Activated naive CD4-positive, alpha-beta T cell treated with anti-CD3 and anti-CD28 coated beads, Interleukin-2, amount 50 U/mL, for 24 hours (primary cell): ENCODE measurements at regions not wholly inside any gene's neighbourhood (a gene's known extent, or its start where the extent isn't known, plus 50 kb on each side); places are given as distances from the start of the nearest gene placed in this dataset.
"Not testable (repeated sequence)": the region's sequence is repeated elsewhere in the genome, so short reads cannot be mapped to it uniquely, and the experiment has no call there.

Source experiments
- H3K27ac Mint-ChIP-seq: one replicate; pipeline ENCODE4 v1.8.0; 2021; ENCODE audit warnings: mild to moderate bottlenecking, mixed read lengths
- H3K27me3 Mint-ChIP-seq: one replicate; pipeline ENCODE4 v1.8.0; 2021; ENCODE audit warnings: mixed read lengths
- H3K36me3 Mint-ChIP-seq: one replicate; pipeline ENCODE4 v1.8.0; 2021; ENCODE audit warnings: mixed read lengths
- H3K4me1 Mint-ChIP-seq: one replicate; pipeline ENCODE4 v1.8.0; 2021; ENCODE audit warnings: mixed read lengths
- H3K4me3 Mint-ChIP-seq: one replicate; pipeline ENCODE4 v1.8.0; 2021; ENCODE audit warnings: mild to moderate bottlenecking, mixed read lengths
- H3K9me3 Mint-ChIP-seq: one replicate; pipeline ENCODE4 v1.8.0; 2021; ENCODE audit warnings: mixed read lengths

DNA sequence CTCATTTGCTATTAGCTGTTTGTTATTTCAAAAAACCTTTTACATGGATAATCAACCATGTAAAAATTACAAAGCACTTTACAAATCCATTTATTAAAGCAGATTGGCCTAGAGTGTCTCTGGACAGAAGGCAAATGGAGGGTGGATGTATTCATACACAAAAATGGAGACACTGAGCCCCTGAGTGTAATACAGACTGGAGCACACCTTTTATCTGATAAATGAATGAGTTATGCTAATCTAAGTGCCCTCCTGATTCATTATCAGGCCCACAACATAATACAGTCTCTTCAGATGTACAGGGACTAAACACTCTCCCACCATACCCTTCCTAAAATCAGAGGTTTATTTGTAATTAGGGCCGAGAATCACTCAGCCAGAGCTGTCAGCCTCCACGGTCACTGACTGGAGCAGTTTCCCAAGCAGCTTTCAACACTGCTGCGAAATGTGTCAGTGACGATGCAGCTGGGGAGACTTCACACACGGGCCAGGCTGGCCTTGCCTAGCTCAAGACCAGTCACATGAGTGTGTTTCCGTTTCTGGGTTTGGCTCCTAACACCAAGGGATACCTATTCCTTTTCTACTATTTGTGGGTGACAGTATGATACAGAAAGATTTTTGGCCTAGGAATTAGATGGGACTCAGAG lies 271.8 kb downstream of the ZIC1 start:
- H3K4me3 Mint-ChIP-seq = no peak overlapping the region
- no peaks in the 10 kb centered on the region for H3K36me3 Mint-ChIP-seq
- H3K4me1 Mint-ChIP-seq = no peaks in the 10 kb centered on the region
- peaks cover 5% of the 10 kb centered on the region for H3K9me3 Mint-ChIP-seq
- H3K27me3 Mint-ChIP-seq = no peaks in the 10 kb centered on the region
- no peak overlapping the region for H3K27ac Mint-ChIP-seq

DNA sequence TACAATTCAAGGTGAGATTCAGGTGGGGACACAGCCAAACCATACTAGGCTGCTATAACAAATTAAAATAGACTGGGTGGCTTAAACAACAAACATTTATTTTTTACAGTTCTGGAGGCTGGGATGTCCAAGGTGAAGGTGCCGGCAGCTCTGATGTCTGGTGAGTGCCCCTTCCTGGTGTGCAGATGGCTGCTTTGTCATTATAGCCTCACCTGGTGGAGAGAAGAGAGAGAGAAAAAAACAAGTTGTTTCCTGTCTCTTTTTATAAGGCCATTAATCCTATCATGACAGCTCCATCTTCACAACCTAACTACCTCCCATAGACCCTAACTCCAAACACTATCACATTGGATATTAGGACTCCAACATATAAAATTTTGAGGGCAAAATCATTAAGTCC lies 279.7 kb downstream of the ZIC1 start:
- no peaks in the 10 kb centered on the region for H3K9me3 Mint-ChIP-seq
- H3K4me1 Mint-ChIP-seq = no peaks in the 10 kb centered on the region
- no peak overlapping the region for H3K4me3 Mint-ChIP-seq
- no peaks in the 10 kb centered on the region for H3K36me3 Mint-ChIP-seq
- H3K27me3 Mint-ChIP-seq = no peaks in the 10 kb centered on the region
- no peak overlapping the region for H3K27ac Mint-ChIP-seq

DNA sequence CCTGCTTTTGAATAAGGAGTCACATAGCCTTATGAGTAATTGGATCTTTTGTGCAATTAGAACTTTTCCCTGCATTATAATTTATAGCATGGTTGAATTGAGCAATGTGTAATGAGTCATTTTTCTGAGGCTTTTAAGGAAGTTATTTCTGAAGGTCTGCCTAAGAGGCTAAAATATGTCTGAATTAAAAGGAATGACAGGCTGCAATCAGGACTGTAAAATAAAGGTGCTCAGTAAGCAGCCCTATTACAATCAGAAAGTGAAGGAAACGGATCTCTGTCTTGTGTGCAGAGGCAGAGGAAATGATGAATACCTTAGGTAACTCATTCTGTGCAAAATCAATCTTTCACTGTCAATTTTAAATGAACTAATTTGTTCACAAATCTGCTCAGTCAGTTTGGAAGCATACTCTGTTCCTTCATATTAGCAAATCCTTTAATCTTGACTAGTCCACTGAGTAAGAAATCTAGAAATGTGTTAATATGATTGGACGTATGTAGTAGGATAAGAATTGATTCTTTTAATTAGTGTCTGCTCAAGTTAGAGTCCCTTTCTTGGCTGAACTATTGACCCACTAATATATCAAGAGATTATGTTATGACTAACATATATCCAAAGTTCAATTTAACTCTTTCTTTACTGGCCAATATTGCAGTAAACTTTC lies 290.1 kb downstream of the ZIC1 start:
- no peak overlapping the region for H3K27ac Mint-ChIP-seq
- H3K4me3 Mint-ChIP-seq = no peak overlapping the region
- no peaks in the 10 kb centered on the region for H3K9me3 Mint-ChIP-seq
- H3K36me3 Mint-ChIP-seq = no peaks in the 10 kb centered on the region
- no peaks in the 10 kb centered on the region for H3K4me1 Mint-ChIP-seq
- H3K27me3 Mint-ChIP-seq = no peaks in the 10 kb centered on the region

DNA sequence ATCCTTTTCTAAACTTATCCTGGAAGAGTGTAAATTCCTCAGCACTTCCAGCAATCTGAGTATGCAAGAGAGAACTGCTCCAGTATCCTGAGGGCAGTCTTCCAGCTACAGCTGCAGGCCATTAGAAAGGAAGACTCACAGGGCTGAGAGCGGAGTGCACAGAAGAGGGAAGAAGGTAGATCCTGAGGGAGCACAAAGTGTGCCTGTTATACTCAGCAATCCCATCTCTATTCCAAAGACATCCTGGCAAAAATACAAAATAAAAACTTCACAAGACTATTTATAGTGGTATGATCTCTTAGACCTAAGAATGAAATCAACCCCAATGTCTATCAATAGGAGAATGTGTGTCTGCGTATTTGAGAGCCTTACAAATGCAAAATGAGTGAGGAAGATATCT lies 292.0 kb downstream of the ZIC1 start:
- H3K27ac Mint-ChIP-seq = no peak overlapping the region
- H3K36me3 Mint-ChIP-seq = no peaks in the 10 kb centered on the region
- no peak overlapping the region for H3K4me3 Mint-ChIP-seq
- H3K27me3 Mint-ChIP-seq = no peaks in the 10 kb centered on the region
- no peaks in the 10 kb centered on the region for H3K4me1 Mint-ChIP-seq
- no peaks in the 10 kb centered on the region for H3K9me3 Mint-ChIP-seq

DNA sequence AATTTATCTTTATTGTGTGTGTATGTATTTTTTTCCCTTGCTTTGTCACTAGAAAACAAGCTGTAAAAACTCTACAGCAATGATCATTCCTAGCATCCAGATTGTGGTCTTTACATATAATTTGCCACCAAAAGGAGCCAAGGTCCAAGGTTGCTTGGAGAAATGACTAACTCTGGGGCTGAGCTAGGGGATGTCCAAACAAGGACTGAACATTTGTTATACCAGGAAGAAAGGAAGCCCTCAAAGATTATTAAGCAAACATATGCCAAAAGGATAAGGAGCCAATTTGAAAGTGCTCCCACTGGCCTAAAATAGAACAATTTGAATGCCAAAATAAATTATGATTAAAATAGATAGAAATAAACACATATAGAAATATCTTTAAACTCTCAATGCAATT lies 293.3 kb downstream of the ZIC1 start:
- no peaks in the 10 kb centered on the region for H3K27me3 Mint-ChIP-seq
- H3K36me3 Mint-ChIP-seq = no peaks in the 10 kb centered on the region
- no peak overlapping the region for H3K4me3 Mint-ChIP-seq
- no peaks in the 10 kb centered on the region for H3K9me3 Mint-ChIP-seq
- no peaks in the 10 kb centered on the region for H3K4me1 Mint-ChIP-seq
- no peak overlapping the region for H3K27ac Mint-ChIP-seq

DNA sequence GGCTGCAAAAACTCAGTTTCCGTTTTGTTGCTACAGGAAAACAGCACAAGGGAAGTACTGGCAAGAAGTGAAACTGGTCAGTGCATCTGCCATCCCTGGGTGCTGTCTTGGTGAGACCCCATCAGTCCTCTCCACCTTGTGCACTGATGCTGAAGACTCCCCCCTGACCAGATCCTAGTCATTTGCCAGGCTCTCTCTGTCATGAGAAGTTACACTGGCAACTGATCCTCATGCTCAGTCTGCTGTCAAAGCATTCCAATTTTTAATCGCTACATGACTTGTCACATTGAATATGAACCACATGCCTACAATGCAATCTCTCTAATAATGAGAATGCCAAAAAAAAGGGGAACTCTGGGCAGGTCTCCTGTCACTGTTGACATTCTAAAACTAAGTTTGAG lies 296.5 kb downstream of the ZIC1 start:
- Mint-ChIP-seq H3K36me3 (no peaks in the 10 kb centered on the region), H3K27ac (no peak overlapping the region), H3K9me3 (peaks cover 8% of the 10 kb centered on the region), H3K4me1 (no peaks in the 10 kb centered on the region), H3K4me3 (no peak overlapping the region), H3K27me3 (no peaks in the 10 kb centered on the region)

DNA sequence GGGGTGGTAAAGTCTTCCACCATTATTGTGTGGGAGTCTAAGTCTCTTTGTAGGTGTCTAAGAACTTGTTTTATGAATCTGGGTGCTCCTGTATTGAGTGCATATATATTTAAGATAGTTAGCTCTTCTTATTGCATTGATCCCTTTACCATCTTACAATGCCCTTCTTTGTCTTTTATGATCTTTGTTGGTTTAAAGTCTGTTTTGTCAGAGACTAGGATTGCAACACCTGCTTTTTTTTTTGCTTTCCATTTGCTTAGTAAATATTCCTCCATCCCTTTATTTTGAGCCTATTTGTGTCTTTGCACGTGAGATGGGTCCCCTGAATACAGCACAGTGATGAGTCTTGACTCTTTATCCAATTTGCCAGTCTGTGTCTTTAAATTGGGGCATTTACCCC lies 301.6 kb downstream of the ZIC1 start:
- H3K9me3 Mint-ChIP-seq, H3K4me1 Mint-ChIP-seq, H3K27ac Mint-ChIP-seq, H3K4me3 Mint-ChIP-seq, H3K36me3 Mint-ChIP-seq, H3K27me3 Mint-ChIP-seq: not testable (repeated sequence)

DNA sequence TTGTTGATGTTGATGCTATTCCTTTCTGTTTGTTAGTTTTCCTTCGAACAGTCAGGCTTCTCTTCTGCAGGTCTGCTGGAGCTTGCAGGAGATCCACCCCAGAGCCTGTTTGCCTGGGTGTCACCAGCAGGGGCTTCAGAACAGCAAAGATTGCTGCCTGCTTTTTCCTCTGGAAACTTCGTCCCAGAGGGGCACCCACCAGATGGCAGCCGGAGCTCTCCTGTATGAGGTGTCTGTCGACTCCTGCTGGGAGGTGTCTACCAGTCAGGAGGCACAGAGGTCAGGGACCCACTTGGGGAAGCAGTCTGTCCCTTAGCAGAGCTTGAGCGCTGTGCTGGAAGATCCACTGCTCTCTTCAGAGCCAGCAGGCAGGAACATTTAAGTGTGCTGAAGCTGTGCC lies 303.2 kb downstream of the ZIC1 start:
- Mint-ChIP-seq H3K36me3 (no peaks in the 10 kb centered on the region), H3K9me3 (peaks cover 8% of the 10 kb centered on the region), H3K27ac (no peak overlapping the region)

DNA sequence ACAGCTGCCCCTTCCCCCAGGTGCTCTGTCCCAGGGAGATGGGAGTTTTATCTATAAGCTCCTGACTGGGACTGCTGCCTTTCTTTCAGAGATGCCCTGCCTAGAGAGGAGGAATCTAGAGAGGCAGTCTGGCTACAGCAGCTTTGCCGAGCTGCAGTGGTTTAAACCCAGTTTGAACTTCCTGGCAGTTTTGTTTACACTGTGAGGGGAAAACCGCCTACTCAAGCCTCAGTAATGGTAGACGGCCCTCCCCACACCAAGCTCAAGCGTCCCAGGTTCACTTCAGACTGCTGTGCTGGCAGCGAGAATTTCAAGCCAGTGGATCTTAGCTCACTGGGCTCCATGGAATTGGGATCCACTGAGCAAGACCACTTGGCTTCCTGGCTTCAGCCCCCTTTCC lies 303.6 kb downstream of the ZIC1 start:
- H3K4me1 Mint-ChIP-seq, H3K27ac Mint-ChIP-seq, H3K36me3 Mint-ChIP-seq, H3K9me3 Mint-ChIP-seq, H3K27me3 Mint-ChIP-seq, H3K4me3 Mint-ChIP-seq: not testable (repeated sequence)

More for the DNA sequence above, 303.2 kb downstream of the ZIC1 start:
- Mint-ChIP-seq H3K27me3 (no peaks in the 10 kb centered on the region), H3K4me1 (no peaks in the 10 kb centered on the region), H3K4me3 (no peak overlapping the region)

DNA sequence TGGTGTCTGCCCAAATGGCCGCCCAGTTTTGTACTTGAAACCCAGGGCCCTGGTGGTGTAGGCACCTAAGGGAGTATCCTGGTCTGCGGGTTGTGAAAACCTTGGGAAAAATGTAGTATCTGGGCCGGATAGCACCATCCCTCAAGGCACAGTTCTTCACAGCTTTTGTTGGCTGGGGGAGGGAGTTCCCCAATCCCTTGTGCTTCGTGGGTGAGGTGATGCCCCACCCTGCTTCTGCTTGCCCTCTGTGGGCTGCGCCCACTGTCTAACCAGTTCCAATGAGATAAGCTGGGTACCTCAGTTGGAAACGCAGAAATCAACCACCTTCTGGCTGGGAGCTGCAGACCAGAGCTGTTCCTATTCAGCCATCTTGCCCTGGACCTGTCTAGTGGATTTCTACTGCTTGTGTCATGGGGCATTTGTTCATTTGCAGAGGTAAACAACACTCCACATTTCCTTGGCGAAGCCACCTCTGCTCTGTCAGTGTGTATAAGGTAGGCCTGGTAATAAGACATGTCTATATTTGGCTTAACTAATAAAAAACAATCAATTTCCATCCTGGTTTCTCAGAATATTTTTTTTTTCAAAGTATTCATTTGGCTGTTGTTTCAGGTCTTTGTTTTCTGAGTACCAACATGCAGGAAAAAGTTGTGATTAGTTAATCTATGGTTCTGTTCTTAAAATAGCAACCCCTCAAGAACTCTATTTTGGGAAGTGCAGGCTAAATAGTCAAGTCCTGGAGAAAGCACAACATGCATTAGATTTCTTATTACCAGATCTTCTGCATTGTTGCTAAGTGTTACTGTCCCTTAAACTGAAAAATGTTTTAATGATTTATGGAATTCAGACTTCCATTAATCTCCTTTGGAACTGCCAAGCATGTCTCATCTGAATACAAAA lies 304.3 kb downstream of the ZIC1 start:
- Mint-ChIP-seq H3K9me3 (peaks cover 14% of the 10 kb centered on the region), H3K36me3 (no peaks in the 10 kb centered on the region), H3K27ac (no peak overlapping the region), H3K4me3 (no peak overlapping the region), H3K4me1 (no peaks in the 10 kb centered on the region), H3K27me3 (no peaks in the 10 kb centered on the region)

DNA sequence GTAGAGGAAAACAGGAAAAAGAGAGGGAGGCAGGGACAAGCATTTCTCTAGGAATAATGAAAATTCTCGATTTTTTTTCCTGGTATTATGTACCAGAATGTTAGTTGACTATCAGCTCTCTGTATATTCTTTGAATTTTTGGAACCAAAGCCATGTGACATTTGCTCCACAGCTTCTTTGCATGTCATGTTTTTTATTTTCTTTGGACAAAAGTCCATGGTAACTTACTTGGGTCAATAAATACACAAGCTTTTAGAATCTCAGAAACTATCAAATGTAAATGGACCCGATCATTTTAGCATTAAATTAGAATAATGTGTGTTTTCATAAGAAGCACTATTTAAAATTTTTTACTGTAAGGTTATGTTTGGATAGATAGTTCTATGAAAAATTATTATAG lies 320.5 kb downstream of the ZIC1 start:
- H3K27me3 Mint-ChIP-seq = no peaks in the 10 kb centered on the region
- H3K9me3 Mint-ChIP-seq = peaks cover 4% of the 10 kb centered on the region
- H3K4me1 Mint-ChIP-seq = no peaks in the 10 kb centered on the region
- H3K4me3 Mint-ChIP-seq = no peak overlapping the region
- no peak overlapping the region for H3K27ac Mint-ChIP-seq
- no peaks in the 10 kb centered on the region for H3K36me3 Mint-ChIP-seq

DNA sequence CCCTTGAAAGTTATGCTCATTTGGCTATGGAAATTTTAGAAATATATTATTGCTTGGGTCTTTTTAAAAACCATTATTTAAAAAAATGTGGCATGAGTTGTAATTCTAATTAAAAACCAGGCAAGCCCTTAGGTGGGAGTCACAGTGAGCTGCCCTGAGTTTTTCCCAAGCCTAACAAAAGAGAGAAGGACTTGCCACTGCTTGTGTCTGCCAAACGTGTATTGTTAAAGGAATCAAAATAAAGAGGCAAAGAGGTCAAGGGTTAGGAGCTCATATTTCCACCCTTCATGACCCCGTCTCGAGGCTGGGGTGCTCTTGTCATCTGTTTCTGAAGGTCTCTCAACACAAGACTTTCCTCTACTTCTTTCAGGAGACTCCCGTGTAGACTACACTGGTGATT lies 321.1 kb downstream of the ZIC1 start:
- Mint-ChIP-seq H3K9me3 (peaks cover 4% of the 10 kb centered on the region), H3K27ac (no peak overlapping the region), H3K36me3 (no peaks in the 10 kb centered on the region), H3K4me3 (no peak overlapping the region), H3K4me1 (no peaks in the 10 kb centered on the region), H3K27me3 (no peaks in the 10 kb centered on the region)

DNA sequence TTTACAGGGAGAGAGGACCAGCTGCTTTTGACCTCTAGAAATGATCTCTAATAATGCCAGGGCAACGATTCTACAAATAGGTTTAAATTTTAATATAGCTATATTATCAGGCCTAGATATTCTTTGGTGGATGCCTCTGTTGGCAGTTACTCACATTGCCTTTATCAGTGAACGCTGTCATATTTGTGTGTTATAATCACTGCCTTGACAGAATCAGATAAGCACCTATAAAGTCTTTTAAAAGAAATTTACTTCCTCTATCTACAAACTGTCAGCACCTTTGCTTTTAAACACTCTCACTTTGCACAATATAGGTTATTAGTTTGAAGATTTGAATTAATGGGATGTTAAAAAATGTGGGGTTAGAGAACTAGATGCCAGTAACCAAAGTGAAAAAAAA lies 324.1 kb downstream of the ZIC1 start:
- peaks cover 4% of the 10 kb centered on the region for H3K9me3 Mint-ChIP-seq
- no peaks in the 10 kb centered on the region for H3K36me3 Mint-ChIP-seq
- no peak overlapping the region for H3K4me3 Mint-ChIP-seq
- H3K4me1 Mint-ChIP-seq = no peaks in the 10 kb centered on the region
- H3K27ac Mint-ChIP-seq = no peak overlapping the region
- no peaks in the 10 kb centered on the region for H3K27me3 Mint-ChIP-seq

DNA sequence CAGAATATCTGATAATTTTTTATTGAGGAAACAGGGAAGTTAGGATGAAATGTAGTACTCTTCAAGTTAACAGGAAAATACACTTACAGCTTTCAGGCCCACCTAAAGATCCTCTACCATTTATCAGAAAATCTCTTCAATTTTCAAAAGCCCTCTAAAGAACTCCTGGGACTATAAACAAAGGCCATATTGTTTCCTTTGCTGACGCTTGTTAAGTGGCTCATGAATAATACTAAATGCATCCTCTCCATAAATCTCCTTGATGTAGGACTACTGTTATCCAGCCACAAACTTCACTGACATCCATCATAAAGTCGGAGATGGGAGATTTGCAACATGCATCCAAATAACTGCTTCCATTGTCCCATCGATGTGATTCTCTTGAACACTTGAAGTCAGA lies 326.5 kb downstream of the ZIC1 start:
- Mint-ChIP-seq H3K36me3 (no peaks in the 10 kb centered on the region), H3K27ac (no peak overlapping the region), H3K9me3 (peaks cover 4% of the 10 kb centered on the region), H3K4me3 (no peak overlapping the region), H3K27me3 (no peaks in the 10 kb centered on the region), H3K4me1 (no peaks in the 10 kb centered on the region)

DNA sequence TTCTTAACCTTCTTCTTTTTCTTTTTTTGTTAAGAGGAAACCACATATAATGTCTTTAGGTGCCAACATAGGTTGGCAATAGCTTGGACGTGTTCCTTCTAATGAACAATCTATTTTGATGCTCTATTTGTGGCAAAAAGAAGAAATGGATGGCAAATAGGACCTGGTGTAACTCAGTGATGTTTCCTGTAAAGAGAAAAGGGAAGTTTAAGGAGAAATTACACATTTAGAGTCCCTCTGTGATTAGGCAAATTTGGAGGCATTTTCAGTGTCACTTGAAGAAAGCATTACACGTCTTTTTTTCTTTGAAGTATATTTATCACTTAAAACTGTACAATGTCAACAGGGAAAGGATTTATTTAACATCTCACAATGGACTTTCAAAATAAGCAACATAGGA lies 327.1 kb downstream of the ZIC1 start:
- Mint-ChIP-seq H3K36me3 (no peaks in the 10 kb centered on the region), H3K27ac (no peak overlapping the region), H3K9me3 (peaks cover 5% of the 10 kb centered on the region), H3K4me1 (no peaks in the 10 kb centered on the region), H3K4me3 (no peak overlapping the region), H3K27me3 (no peaks in the 10 kb centered on the region)

DNA sequence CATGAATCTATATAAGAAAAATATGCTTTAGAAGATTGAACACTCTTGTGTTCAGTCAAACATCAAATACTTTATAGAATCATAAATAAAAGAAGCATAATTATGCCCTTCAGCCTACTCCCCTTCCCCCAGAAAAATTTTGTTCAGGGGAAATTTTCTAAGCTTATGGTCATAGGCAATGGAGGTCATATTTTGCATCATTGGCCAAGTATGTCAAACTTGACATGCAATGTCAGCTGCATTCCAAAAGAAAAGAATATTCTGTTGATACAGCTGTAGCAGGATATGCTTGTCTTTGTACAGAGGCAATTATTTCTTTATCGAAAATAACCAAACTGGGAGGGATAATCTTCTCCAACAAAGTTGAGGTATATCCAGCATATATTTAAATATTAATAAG lies 328.2 kb downstream of the ZIC1 start:
- no peaks in the 10 kb centered on the region for H3K36me3 Mint-ChIP-seq
- H3K9me3 Mint-ChIP-seq = peaks cover 5% of the 10 kb centered on the region
- no peaks in the 10 kb centered on the region for H3K4me1 Mint-ChIP-seq
- no peaks in the 10 kb centered on the region for H3K27me3 Mint-ChIP-seq
- H3K27ac Mint-ChIP-seq = no peak overlapping the region
- no peak overlapping the region for H3K4me3 Mint-ChIP-seq
